Activated CD4-positive, alpha-beta memory T cell treated with anti-CD3 and anti-CD28 coated beads for 36 hours (primary cell): ENCODE measurements at regions not wholly inside any gene's neighbourhood (a gene's known extent, or its start where the extent isn't known, plus 50 kb on each side); places are given as distances from the start of the nearest gene placed in this dataset.

Experiments used
- CTCF ChIA-PET: fragments of 350-600 bp; sonication (Branson Sonifier 250); formaldehyde crosslinking; loops from one replicate; lab custom pipeline; 2021; ENCODE audit warnings: antibody characterized with exemption, inconsistent platforms; lab: Charles Lee
- POLR2A ChIA-PET: fragments of 350-600 bp; sonication (Branson Sonifier 250); formaldehyde crosslinking; loops from one replicate; lab custom pipeline; 2021; ENCODE audit warnings: antibody characterized with exemption; lab: Charles Lee
- DNase-seq: peaks from one replicate; pipeline ENCODE4 v3.0.0-alpha.2; 2020
- H3K27ac Mint-ChIP-seq: one replicate; pipeline ENCODE4 v1.8.0; 2021; ENCODE audit warnings: mixed read lengths
- H3K27me3 Mint-ChIP-seq: one replicate; pipeline ENCODE4 v1.8.0; 2021; ENCODE audit warnings: mixed read lengths
- H3K36me3 Mint-ChIP-seq: one replicate; pipeline ENCODE4 v1.8.0; 2021; ENCODE audit warnings: mixed read lengths
- H3K4me1 Mint-ChIP-seq: one replicate; pipeline ENCODE4 v1.8.0; 2021; ENCODE audit warnings: low read depth, mixed read lengths
- H3K4me3 Mint-ChIP-seq: one replicate; pipeline ENCODE4 v1.8.0; 2021; ENCODE audit warnings: mild to moderate bottlenecking, mixed read lengths
- H3K9me3 Mint-ChIP-seq: one replicate; pipeline ENCODE4 v1.8.0; 2021; ENCODE audit warnings: mixed read lengths
- intact Hi-C: fragments of 100-400 bp; cut with micrococcal nuclease; formaldehyde crosslinking; loops from one replicate; pipeline ENCODE4 v1.15.1; 2023

DNA sequence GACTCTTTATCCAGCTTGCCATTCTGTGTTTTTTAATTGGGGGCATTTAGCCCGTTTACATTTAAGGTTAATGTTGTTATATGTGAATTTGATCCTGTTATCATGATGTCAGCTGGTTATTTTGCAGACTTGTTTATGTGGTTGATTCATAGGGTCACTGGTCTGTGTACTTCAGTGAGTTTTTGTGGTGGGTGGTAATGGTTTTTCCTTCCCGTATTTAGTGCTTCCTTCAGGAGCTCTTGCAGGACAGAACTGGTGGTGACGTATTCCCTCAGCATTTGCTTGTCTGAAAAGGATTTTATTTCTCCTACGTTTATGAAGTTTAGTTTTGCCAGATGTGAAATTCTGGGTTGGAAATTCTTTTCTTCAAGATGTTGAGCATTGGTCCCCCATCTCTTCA, 381.1 kb downstream of the MAN2A1 start:
- Mint-ChIP-seq H3K36me3 (peaks cover 17% of the 10 kb centered on the region), H3K27me3 (no peaks in the 10 kb centered on the region), H3K4me1 (peaks cover 7% of the 10 kb centered on the region), H3K9me3 (peaks cover 41% of the 10 kb centered on the region), H3K4me3 (no peak overlapping the region), H3K27ac (no peak overlapping the region)
- intact Hi-C loops = no loop called here
- ChIA-PET CTCF (no interaction called here), POLR2A (no interaction called here)
- no peak for DNase-seq

- Mint-ChIP-seq H3K4me3 (no peak overlapping the region), H3K27ac (no peak overlapping the region), H3K9me3 (peaks cover 41% of the 10 kb centered on the region), H3K4me1 (peaks cover 6% of the 10 kb centered on the region), H3K27me3 (no peaks in the 10 kb centered on the region), H3K36me3 (peaks cover 16% of the 10 kb centered on the region)
- ChIA-PET CTCF (no interaction called here), POLR2A (interaction anchor here (0.6 kb wide), 1 partner anchor 226 kb away, joined by 3 read pairs; no protein-coding TSS in a partner anchor)
- DNase-seq = no peak
- intact Hi-C loops = no loop called here
Observed at GRCh38 chr5:110072651-110073050, 382.9 kb downstream of the MAN2A1 start.

DNA sequence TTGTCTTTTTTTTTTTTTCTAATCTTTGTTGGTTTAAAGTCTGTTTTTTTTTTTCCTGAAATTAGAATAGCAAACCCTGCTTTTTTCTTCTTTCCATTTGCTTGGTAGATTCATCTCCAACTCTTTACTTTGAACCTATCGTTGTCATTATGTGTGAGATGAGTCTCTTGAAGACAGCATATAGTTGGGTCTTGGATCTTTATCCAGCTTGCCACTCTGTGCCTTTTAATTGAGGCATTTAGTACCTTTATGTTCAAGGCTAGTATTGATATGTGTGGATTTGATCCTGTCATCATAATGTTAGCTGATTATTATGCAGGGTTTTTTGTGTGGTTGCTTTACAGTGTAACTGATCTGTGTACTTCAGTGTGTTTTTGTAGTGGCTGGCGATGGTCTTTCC, 383.8 kb downstream of the MAN2A1 start:
- H3K4me3 Mint-ChIP-seq = no peak overlapping the region
- DNase-seq = no peak
- POLR2A ChIA-PET = interaction anchor here (0.6 kb wide), 1 partner anchor 226 kb away, joined by 3 read pairs; no protein-coding TSS in a partner anchor
- H3K36me3 Mint-ChIP-seq = peaks cover 15% of the 10 kb centered on the region
- intact Hi-C loops = no loop called here
- H3K27ac Mint-ChIP-seq = no peak overlapping the region
- peaks cover 36% of the 10 kb centered on the region for H3K9me3 Mint-ChIP-seq
- peaks cover 5% of the 10 kb centered on the region for H3K4me1 Mint-ChIP-seq
- CTCF ChIA-PET = no interaction called here
- H3K27me3 Mint-ChIP-seq = peaks cover 1% of the 10 kb centered on the region

GRCh38 chr5:110075656-110076055, 385.9 kb downstream of the MAN2A1 start:
- intact Hi-C loops = no loop called here
- ChIA-PET POLR2A (no interaction called here), CTCF (no interaction called here)
- Mint-ChIP-seq H3K4me3 (no peak overlapping the region), H3K36me3 (peaks cover 11% of the 10 kb centered on the region), H3K27ac (no peak overlapping the region), H3K9me3 (peaks cover 16% of the 10 kb centered on the region), H3K27me3 (peaks cover 1% of the 10 kb centered on the region), H3K4me1 (peaks cover 5% of the 10 kb centered on the region)
- no peak for DNase-seq

DNA sequence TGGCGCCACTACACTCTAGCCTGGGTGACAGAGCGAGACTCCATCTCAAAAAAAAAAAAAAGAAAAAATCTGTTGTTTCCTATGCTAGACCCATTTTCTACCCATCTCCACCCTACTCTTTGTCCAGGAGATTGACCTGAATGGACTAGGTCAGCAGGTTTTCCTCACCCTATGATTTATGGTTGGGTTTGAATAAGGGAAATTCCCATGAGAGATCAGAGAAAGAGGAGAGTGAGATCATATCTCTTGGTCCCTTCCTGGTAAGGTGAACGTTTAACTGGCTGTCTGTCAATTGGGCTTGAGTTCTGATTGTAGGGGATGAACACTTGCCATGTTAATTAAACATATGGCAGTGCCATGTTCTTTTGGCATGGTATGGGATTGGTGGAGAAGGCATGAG, 387.4 kb downstream of the MAN2A1 start:
- ChIA-PET POLR2A (no interaction called here), CTCF (no interaction called here)
- peaks cover 5% of the 10 kb centered on the region for H3K4me1 Mint-ChIP-seq
- peaks cover 1% of the 10 kb centered on the region for H3K27me3 Mint-ChIP-seq
- DNase-seq = no peak
- H3K36me3 Mint-ChIP-seq = peaks cover 11% of the 10 kb centered on the region
- no peak overlapping the region for H3K4me3 Mint-ChIP-seq
- intact Hi-C loops = no loop called here
- peaks cover 16% of the 10 kb centered on the region for H3K9me3 Mint-ChIP-seq
- H3K27ac Mint-ChIP-seq = no peak overlapping the region

- CTCF ChIA-PET = no interaction called here
- POLR2A ChIA-PET = no interaction called here
- no peaks in the 10 kb centered on the region for H3K36me3 Mint-ChIP-seq
- no peak for DNase-seq
- no peak overlapping the region for H3K4me3 Mint-ChIP-seq
- intact Hi-C loops = loop anchor here (10.0 kb wide), 2 partner anchors 667 to 1337 kb away; partner anchors contain the start of gene FER
- H3K27me3 Mint-ChIP-seq = peaks cover 1% of the 10 kb centered on the region
- H3K4me1 Mint-ChIP-seq = peaks cover 19% of the 10 kb centered on the region
- H3K9me3 Mint-ChIP-seq = no peaks in the 10 kb centered on the region
- H3K27ac Mint-ChIP-seq = no peak overlapping the region
Observed at GRCh38 chr5:110082194-110082593, 392.5 kb downstream of the MAN2A1 start.

GRCh38 chr5:110082863-110083262, 393.1 kb downstream of the MAN2A1 start:
- intact Hi-C loops = loop anchor here (10.0 kb wide), 2 partner anchors 668 to 1338 kb away; partner anchors contain the start of gene FER
- Mint-ChIP-seq H3K27ac (no peak overlapping the region), H3K27me3 (peaks cover 1% of the 10 kb centered on the region), H3K36me3 (no peaks in the 10 kb centered on the region), H3K9me3 (no peaks in the 10 kb centered on the region), H3K4me3 (no peak overlapping the region), H3K4me1 (peaks cover 19% of the 10 kb centered on the region)
- no peak for DNase-seq
- ChIA-PET POLR2A (no interaction called here), CTCF (no interaction called here)

DNA sequence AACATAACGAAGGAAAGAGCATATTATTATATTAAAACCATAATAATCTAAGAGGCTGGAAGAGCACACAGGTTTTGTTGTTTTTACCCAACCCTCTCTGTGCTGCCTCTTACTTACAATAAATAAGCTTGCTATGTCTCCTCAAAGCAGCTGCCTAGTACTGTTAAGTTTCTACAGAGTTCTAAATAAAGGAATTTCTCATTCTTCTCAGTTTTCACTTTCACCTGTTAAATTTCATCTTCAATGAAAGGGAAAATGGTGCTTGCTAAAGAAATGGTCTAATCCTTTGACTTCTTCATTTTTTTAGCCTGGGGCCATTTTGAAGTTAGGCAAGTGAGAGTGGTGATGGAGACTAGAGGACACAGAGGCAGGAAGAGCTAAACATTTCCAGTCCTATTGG, 396.1 kb downstream of the MAN2A1 start:
- peaks cover 31% of the 10 kb centered on the region for H3K4me1 Mint-ChIP-seq
- H3K9me3 Mint-ChIP-seq = no peaks in the 10 kb centered on the region
- no peak overlapping the region for H3K4me3 Mint-ChIP-seq

DNA sequence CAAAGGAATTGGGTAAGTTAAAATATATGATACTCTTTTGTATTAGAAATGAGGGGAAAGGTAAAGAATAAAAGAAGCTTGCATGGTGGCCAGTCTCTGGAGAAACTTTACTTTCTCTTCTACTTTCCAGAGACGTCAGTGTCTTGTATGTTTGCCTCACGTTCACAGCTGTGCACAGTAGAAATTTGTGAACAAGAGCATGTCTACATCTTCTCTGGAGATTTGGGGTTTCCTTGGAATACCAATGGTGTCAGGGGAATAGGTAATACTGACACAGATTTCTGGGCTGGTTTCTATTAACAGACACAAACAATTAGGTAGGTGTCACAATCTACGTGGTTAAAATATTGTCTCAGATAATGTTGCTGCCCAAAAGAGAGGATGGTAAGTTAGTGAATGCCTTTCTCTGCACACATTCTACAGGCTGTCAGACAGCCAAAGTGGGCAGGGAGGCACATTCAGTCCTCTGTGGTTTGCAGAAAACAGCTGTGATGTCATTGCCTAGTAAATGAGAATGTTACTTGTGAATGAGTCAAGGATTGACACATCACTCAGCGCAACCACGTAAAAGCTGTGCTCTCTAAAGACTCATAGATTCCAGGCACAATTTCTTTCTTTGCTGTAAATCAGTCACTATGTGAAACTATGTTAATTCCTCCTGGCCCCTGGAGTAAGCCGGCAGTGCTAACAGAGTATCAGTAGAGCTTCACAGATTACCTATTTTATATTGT, 397.1 kb downstream of the MAN2A1 start:
- H3K4me1 Mint-ChIP-seq = peaks cover 31% of the 10 kb centered on the region
- no peaks in the 10 kb centered on the region for H3K9me3 Mint-ChIP-seq
- H3K36me3 Mint-ChIP-seq = no peaks in the 10 kb centered on the region
- ChIA-PET CTCF (interaction anchor here (1.0 to 2.0 kb wide), 3 partner anchors 33 to 398 kb away, joined by 3 to 5 read pairs (median 4); no protein-coding TSS in a partner anchor), POLR2A (no interaction called here)
- no peaks in the 10 kb centered on the region for H3K27me3 Mint-ChIP-seq
- peak; percentile 75 for DNase-seq
- peak overlapping the region; percentile 83 for H3K27ac Mint-ChIP-seq
- H3K4me3 Mint-ChIP-seq = peak overlapping the region; percentile 23
- intact Hi-C loops = loop anchor here (1.0 to 10.0 kb wide), 9 partner anchors 23 to 1705 kb away; partner anchors contain the start of genes FBXL17 and FER

More for the DNA sequence above, 396.1 kb downstream of the MAN2A1 start:
- DNase-seq = no peak
- ChIA-PET POLR2A (no interaction called here), CTCF (no interaction called here)
- H3K36me3 Mint-ChIP-seq = no peaks in the 10 kb centered on the region
- intact Hi-C loops = loop anchor here (2.0 to 10.0 kb wide), 7 partner anchors 149 to 1704 kb away; partner anchors contain the start of genes FBXL17 and FER
- H3K27ac Mint-ChIP-seq = no peak overlapping the region
- H3K27me3 Mint-ChIP-seq = no peaks in the 10 kb centered on the region

GRCh38 chr5:110087829-110088228, 398.1 kb downstream of the MAN2A1 start:
- POLR2A ChIA-PET = interaction anchor here (1.1 kb wide), 1 partner anchor 34 kb away, joined by 4 read pairs; no protein-coding TSS in a partner anchor

DNA sequence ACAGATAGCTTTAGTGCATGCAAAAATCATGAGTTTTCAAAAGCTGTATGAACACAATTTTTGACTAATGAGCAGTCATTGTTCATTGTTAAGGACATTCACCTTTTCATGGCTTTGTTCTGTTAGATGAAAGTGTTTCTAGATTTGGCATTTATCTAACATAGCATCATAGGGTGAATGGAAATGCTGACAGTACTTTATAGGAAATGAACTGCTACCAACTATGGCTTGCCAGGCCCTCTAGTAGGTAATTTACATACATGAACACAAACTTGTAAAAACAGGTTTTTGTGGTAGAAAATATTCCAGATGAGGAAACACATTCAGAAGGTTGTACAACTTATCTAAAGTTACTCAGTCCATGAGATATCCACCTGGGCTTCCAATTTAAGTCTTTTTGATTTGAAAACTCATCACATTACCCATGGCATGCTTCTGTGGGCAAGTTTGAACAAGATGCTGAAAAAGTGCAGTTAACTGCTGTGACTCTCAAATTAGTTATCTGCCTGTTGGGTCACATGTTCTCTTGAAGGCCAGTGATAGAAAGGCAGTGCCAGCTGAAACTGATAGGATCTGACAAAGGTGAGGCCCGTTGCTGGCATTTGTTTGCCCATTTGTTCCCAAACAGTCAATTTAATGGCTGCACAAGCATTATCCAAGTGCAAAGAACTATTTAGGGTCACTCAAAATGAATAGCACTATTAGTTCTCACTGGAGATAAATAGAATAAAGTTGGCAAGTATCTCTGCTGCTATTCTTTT, 399.1 kb downstream of the MAN2A1 start:
- CTCF ChIA-PET = interaction anchor here (2.0 kb wide), 1 partner anchor 400 kb away, joined by 5 read pairs; no protein-coding TSS in a partner anchor
- H3K27me3 Mint-ChIP-seq = no peaks in the 10 kb centered on the region
- H3K9me3 Mint-ChIP-seq = no peaks in the 10 kb centered on the region
- peaks cover 31% of the 10 kb centered on the region for H3K4me1 Mint-ChIP-seq
- H3K36me3 Mint-ChIP-seq = no peaks in the 10 kb centered on the region
- peak overlapping the region; percentile 88 for H3K27ac Mint-ChIP-seq
- intact Hi-C loops = loop anchor here (1.0 to 10.0 kb wide), 7 partner anchors 227 to 1707 kb away; partner anchors contain the start of genes FBXL17, FER and MAN2A1
- POLR2A ChIA-PET = interaction anchor here (1.1 kb wide), 1 partner anchor 35 kb away, joined by 4 read pairs; no protein-coding TSS in a partner anchor
- DNase-seq = no peak
- H3K4me3 Mint-ChIP-seq = peak overlapping the region; percentile 43

More at GRCh38 chr5:110087829-110088228, 398.1 kb downstream of the MAN2A1 start:
- Mint-ChIP-seq H3K27ac (peak overlapping the region; percentile 38), H3K27me3 (no peaks in the 10 kb centered on the region), H3K9me3 (no peaks in the 10 kb centered on the region), H3K4me1 (peaks cover 31% of the 10 kb centered on the region), H3K36me3 (no peaks in the 10 kb centered on the region), H3K4me3 (no peak overlapping the region)
- no peak for DNase-seq
- intact Hi-C loops = loop anchor here (1.0 to 10.0 kb wide), 10 partner anchors 24 to 1706 kb away; partner anchors contain the start of genes FBXL17, FER and MAN2A1
- CTCF ChIA-PET = interaction anchor here (1.0 to 2.0 kb wide), 2 partner anchors 397 to 399 kb away, joined by 3 to 5 read pairs; no protein-coding TSS in a partner anchor
